ENCODE measurements at regions not wholly inside any gene's neighbourhood (a gene's known extent, or its start where the extent isn't known, plus 50 kb on each side); places are given as distances from the start of the nearest gene placed in this dataset.

GRCh38 chr6:24991810-24992467 lies 56.2 kb upstream of the RIPOR2 start:
- no peak overlapping the region for H3K27ac ChIP-seq
- intact Hi-C loops (cut with DNase I), result loop anchor here (2.0 kb wide), 3 partner anchors 61 to 135 kb away; no protein-coding TSS in a partner anchor
- DNase-seq, result peak in 1 of 2 donors; percentile 68
- H3K9me3 ChIP-seq, result peaks cover 5% of the 10 kb centered on the region
- H3K4me3 ChIP-seq, result no peak overlapping the region
- 73 to 79% (median 78%) methylated on average over 5 of the region's 5 CpGs for WGBS, 3 donors
- ATAC-seq, result peak; percentile 77 to 95 (median 88)
- no peaks in the 10 kb centered on the region for H3K27me3 ChIP-seq (ENCODE audit: insufficient read depth in 3 of 3, low read length in 2 of 3)
- TF ChIP-seq CTCF (IDR thresholded peaks at IDR 0.05), result peak; percentile 87
- no peaks in the 10 kb centered on the region for H3K36me3 ChIP-seq (ENCODE audit: insufficient read depth in 1 of 2, low read depth in 1 of 2)
- H3K4me1 ChIP-seq, result no peaks in the 10 kb centered on the region

- Histone ChIP-seq H3K9me3 (no peaks in the 10 kb centered on the region), H3K4me1 (no peaks in the 10 kb centered on the region), H3K27ac (no peak overlapping the region), H3K4me3 (no peak overlapping the region), H3K36me3 (ENCODE audit: insufficient read depth in 1 of 2, low read depth in 1 of 2) (no peaks in the 10 kb centered on the region), H3K27me3 (ENCODE audit: insufficient read depth in 3 of 3, low read length in 2 of 3) (no peaks in the 10 kb centered on the region)
- intact Hi-C loops (cut with DNase I), result no loop called here
- ATAC-seq, result no peak
- 92 to 100% (median 94%) methylated on average over 1 of the region's 1 CpG for WGBS, 3 donors
- TF ChIP-seq CTCF (IDR thresholded peaks at IDR 0.05), result no peak
- DNase-seq, result no peak
Measured at GRCh38 chr6:24994812-24995211, 59.1 kb upstream of the RIPOR2 start.

GRCh38 chr6:24995270-24995669 lies 59.5 kb upstream of the RIPOR2 start:
- H3K4me3 ChIP-seq, result no peak overlapping the region
- intact Hi-C loops (cut with DNase I), result no loop called here
- H3K27me3 ChIP-seq (ENCODE audit: insufficient read depth in 3 of 3, low read length in 2 of 3), result no peaks in the 10 kb centered on the region
- ATAC-seq, result peak in 3 of 4 donors; percentile 63 to 78 (median 76)
- no peak overlapping the region for H3K27ac ChIP-seq
- no peaks in the 10 kb centered on the region for H3K9me3 ChIP-seq
- DNase-seq, result no peak
- WGBS, 3 donors, result 24 to 35% (median 34%) methylated on average over 4 of the region's 4 CpGs
- no peak for TF ChIP-seq CTCF (IDR thresholded peaks at IDR 0.05)
- H3K36me3 ChIP-seq (ENCODE audit: insufficient read depth in 1 of 2, low read depth in 1 of 2), result no peaks in the 10 kb centered on the region
- no peaks in the 10 kb centered on the region for H3K4me1 ChIP-seq

DNA sequence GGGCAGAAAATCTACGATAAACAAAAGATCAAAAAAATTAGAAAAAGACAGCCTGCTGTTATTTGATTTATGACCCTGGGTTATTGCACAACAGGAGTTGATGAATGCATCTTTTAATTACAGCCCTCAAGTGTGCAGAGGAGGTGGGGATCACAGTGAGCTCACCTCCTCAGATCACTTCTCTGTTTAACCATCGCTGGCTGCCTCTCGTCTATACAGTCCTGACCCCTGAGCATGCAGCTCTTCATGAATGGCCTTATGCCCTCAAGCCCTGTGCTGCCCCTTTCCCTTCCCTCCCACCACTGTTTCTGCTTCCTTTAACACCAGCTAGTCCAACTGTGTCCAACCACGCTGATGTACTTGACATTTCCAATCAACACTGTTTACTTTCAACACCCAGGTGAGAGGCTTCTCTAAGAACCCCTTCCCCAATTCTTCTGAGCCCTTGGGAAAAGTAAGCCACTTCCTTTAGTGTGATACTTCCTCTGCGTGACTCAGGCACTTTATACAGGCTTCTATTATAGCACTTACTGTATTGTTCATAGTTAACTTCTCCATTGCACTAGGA lies 60.6 kb upstream of the RIPOR2 start:
- Histone ChIP-seq H3K4me1 (no peaks in the 10 kb centered on the region), H3K27ac (no peak overlapping the region), H3K4me3 (no peak overlapping the region), H3K27me3 (ENCODE audit: insufficient read depth in 3 of 3, low read length in 2 of 3) (no peaks in the 10 kb centered on the region), H3K36me3 (ENCODE audit: insufficient read depth in 1 of 2, low read depth in 1 of 2) (no peaks in the 10 kb centered on the region), H3K9me3 (no peaks in the 10 kb centered on the region)
- no peak for TF ChIP-seq CTCF (IDR thresholded peaks at IDR 0.05)
- ATAC-seq (no peak), DNase-seq (no peak)
- intact Hi-C loops (cut with DNase I), result no loop called here
- WGBS, 3 donors, result 82 to 90% (median 86%) methylated on average over 5 of the region's 5 CpGs
